Activated CD4-positive, alpha-beta T cell treated with anti-CD3 and anti-CD28 coated beads, Interleukin-10, Interleukin-2, amounts not matched to agents 100 ng/mL and 50 ng/mL, durations not matched to agents 16 hours and 8 hours (primary cell): ENCODE measurements at regions not wholly inside any gene's neighbourhood (a gene's known extent, or its start where the extent isn't known, plus 50 kb on each side); places are given as distances from the start of the nearest gene placed in this dataset.

Source experiments
- DNase-seq: peaks from one replicate; pipeline ENCODE4 v3.0.0-alpha.2; 2020

- DNase-seq = no peak
These were observed 186.7 kb downstream of the RFC3 start for GRCh38 chr13:34004676-34005075.

- DNase-seq = no peak
These were observed 188.1 kb downstream of the RFC3 start for GRCh38 chr13:34006011-34006410.

- DNase-seq = no peak
These were observed 193.7 kb downstream of the RFC3 start for GRCh38 chr13:34011552-34012085.

- no peak for DNase-seq
These were observed 194.4 kb downstream of the RFC3 start for GRCh38 chr13:34012382-34012781.

GRCh38 chr13:34013061-34013460 is 195.1 kb downstream of the RFC3 start:
- no peak for DNase-seq

- DNase-seq = no peak
These were observed 199.3 kb downstream of the RFC3 start for GRCh38 chr13:34017231-34017630.

- DNase-seq = no peak
These were observed 201.9 kb downstream of the RFC3 start for GRCh38 chr13:34019870-34020269.

- DNase-seq = no peak
These were observed 202.4 kb downstream of the RFC3 start for GRCh38 chr13:34020388-34020787.

GRCh38 chr13:34021619-34022018 is 203.7 kb downstream of the RFC3 start:
- DNase-seq = no peak

- DNase-seq = no peak
These were observed 207.8 kb downstream of the RFC3 start for GRCh38 chr13:34025746-34026145.

GRCh38 chr13:34026308-34026707 is 208.4 kb downstream of the RFC3 start:
- no peak for DNase-seq

- no peak for DNase-seq
These were observed 210.8 kb downstream of the RFC3 start for GRCh38 chr13:34028496-34029442.

- no peak for DNase-seq
These were observed 212.8 kb downstream of the RFC3 start for GRCh38 chr13:34030782-34031181.

GRCh38 chr13:34031610-34032009 is 213.7 kb downstream of the RFC3 start:
- DNase-seq = no peak

GRCh38 chr13:34034411-34034810 is 216.5 kb downstream of the RFC3 start:
- DNase-seq = no peak

- no peak for DNase-seq
These were observed 217.2 kb downstream of the RFC3 start for GRCh38 chr13:34035178-34035577.

GRCh38 chr13:34035676-34036325 is 217.9 kb downstream of the RFC3 start:
- no peak for DNase-seq

- DNase-seq = no peak
These were observed 219.9 kb downstream of the RFC3 start for GRCh38 chr13:34037636-34038540.

- no peak for DNase-seq
These were observed 220.7 kb downstream of the RFC3 start for GRCh38 chr13:34038541-34039068.

GRCh38 chr13:34039678-34040077 is 221.7 kb downstream of the RFC3 start:
- no peak for DNase-seq

GRCh38 chr13:34040863-34041262 is 222.9 kb downstream of the RFC3 start:
- DNase-seq = no peak

- DNase-seq = no peak
These were observed 226.1 kb downstream of the RFC3 start for GRCh38 chr13:34044041-34044440.

GRCh38 chr13:34044660-34045080 is 226.7 kb downstream of the RFC3 start:
- DNase-seq = peak; percentile 2
